Stimulated activated naive CD8-positive, alpha-beta T cell treated with anti-CD3 and anti-CD28 coated beads, Interleukin-15, Interleukin-2, amounts not matched to agents 100 ng/mL and 50 ng/mL, for 24 hours (primary cell): ENCODE measurements at regions not wholly inside any gene's neighbourhood (a gene's known extent, or its start where the extent isn't known, plus 50 kb on each side); places are given as distances from the start of the nearest gene placed in this dataset.

Experiments
- H3K27ac Mint-ChIP-seq: one replicate; pipeline ENCODE4 v1.8.0; 2021; ENCODE audit warnings: mild to moderate bottlenecking, mixed read lengths
- H3K27me3 Mint-ChIP-seq: one replicate; pipeline ENCODE4 v1.8.0; 2021; ENCODE audit warnings: mixed read lengths
- H3K36me3 Mint-ChIP-seq: one replicate; pipeline ENCODE4 v1.8.0; 2021; ENCODE audit warnings: low read depth, mixed read lengths
- H3K4me1 Mint-ChIP-seq: one replicate; pipeline ENCODE4 v1.8.0; 2021; ENCODE audit warnings: low read depth, mixed read lengths
- H3K4me3 Mint-ChIP-seq: one replicate; pipeline ENCODE4 v1.8.0; 2021; ENCODE audit warnings: mild to moderate bottlenecking, mixed read lengths
- H3K9me3 Mint-ChIP-seq: one replicate; pipeline ENCODE4 v1.8.0; 2021; ENCODE audit warnings: mixed read lengths

DNA sequence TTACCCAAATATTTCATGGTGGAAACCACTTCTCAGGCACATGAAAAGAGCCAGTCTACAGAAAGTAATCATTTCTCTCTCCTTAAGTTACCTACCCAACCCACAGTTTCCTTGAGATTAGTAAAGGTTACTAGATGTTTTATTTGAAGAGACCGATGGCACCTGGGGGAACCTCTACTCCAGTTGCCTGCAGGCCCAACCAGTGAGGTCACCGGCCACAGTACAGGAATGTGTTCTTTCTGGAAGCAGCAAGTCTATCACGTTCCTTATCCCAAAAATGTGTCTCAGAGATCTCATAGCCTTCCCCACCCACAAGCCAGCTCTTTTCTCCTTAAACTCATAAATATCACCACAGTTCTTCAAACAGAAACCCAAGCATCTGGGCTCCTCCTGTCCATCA, 316.1 kb downstream of the COG6 start:
- H3K27ac Mint-ChIP-seq = no peak overlapping the region
- peaks cover 18% of the 10 kb centered on the region for H3K4me1 Mint-ChIP-seq
- no peaks in the 10 kb centered on the region for H3K36me3 Mint-ChIP-seq
- H3K9me3 Mint-ChIP-seq = peaks cover 4% of the 10 kb centered on the region
- no peak overlapping the region for H3K4me3 Mint-ChIP-seq
- peaks cover 8% of the 10 kb centered on the region for H3K27me3 Mint-ChIP-seq

DNA sequence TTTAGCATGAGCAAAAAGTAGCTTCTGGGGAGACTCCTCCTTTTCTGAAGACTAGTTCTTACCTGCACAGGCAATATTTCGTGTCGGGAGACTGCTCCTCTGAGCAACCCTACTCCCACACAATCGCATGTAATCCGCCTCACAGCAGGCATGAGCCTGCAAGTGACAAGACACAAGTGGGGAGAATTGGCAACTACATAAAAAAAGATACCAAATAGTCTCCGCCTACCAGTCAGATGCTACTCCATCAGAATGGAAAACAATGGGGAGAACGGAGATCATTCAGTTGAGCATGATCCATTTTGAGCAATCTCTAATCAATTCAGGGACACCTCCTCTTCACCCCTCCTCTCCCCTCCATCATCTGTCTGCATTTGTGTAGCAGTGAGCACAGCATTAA, 321.0 kb downstream of the COG6 start:
- Mint-ChIP-seq H3K4me1 (peaks cover 2% of the 10 kb centered on the region), H3K27me3 (peaks cover 13% of the 10 kb centered on the region), H3K27ac (no peak overlapping the region), H3K9me3 (no peaks in the 10 kb centered on the region), H3K36me3 (no peaks in the 10 kb centered on the region), H3K4me3 (no peak overlapping the region)

DNA sequence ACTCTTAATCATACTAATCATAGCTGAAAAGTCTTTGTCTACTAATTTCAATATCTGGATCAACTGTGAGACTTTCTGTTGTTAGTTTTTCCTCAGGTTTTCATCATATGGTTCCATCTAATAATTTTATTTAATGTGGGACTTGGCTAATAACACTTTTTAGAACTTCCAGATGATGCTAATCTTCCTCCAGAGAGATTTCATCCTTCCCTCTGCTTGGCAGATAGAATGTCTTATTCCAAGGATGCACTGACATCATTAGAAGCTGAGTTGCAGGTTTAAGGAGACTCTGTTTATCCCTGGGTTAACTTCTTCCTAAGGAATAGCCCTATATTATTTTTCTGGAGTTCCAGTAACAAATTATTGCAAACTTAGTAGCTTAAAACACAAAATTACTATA, 325.6 kb downstream of the COG6 start:
- no peak overlapping the region for H3K27ac Mint-ChIP-seq
- no peaks in the 10 kb centered on the region for H3K36me3 Mint-ChIP-seq
- peaks cover 13% of the 10 kb centered on the region for H3K27me3 Mint-ChIP-seq
- no peaks in the 10 kb centered on the region for H3K4me1 Mint-ChIP-seq
- H3K9me3 Mint-ChIP-seq = no peaks in the 10 kb centered on the region
- no peak overlapping the region for H3K4me3 Mint-ChIP-seq

DNA sequence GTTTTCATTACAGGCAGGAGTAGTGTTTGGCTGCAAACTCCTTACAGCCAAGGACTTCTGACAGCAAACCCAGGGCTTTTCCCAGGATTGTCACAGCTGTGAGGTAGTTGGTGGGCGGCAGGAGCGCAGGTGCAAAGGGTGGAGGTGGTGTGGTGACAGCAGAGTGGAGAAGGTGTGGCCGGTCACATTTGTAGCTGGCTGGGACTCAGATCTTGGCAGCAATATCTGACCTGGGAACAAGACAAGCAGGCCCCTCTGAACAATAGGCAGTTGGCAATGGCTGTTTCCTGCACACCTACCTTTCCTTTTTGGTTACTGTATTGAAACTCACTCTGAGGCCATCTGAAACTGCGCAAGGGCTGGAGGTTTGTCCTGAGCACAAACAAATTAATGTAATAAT, 327.3 kb downstream of the COG6 start:
- no peak overlapping the region for H3K27ac Mint-ChIP-seq
- H3K36me3 Mint-ChIP-seq = no peaks in the 10 kb centered on the region
- no peaks in the 10 kb centered on the region for H3K4me1 Mint-ChIP-seq
- H3K9me3 Mint-ChIP-seq = no peaks in the 10 kb centered on the region
- H3K27me3 Mint-ChIP-seq = peaks cover 8% of the 10 kb centered on the region
- H3K4me3 Mint-ChIP-seq = no peak overlapping the region

DNA sequence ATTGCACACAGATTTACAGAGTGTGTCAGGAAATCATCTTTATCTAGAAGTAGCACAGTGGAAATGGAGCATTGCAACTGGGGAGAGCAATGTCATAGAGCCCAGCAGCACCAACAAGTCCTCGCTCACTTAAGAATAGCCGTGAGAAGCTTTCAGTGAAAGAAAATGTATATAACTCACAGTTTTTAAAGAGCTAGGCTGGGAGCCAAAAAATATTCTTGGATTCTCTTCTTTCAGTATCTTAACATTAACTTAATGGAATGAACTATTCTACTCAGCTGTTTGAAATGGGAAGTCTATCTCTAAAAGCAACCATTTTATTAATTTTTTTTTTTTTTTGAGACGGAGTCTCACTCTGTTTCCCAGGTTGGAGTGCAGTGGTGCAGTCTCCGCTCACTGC, 329.6 kb downstream of the COG6 start:
- H3K4me3 Mint-ChIP-seq = no peak overlapping the region
- peaks cover 6% of the 10 kb centered on the region for H3K27me3 Mint-ChIP-seq
- no peaks in the 10 kb centered on the region for H3K36me3 Mint-ChIP-seq
- H3K27ac Mint-ChIP-seq = no peak overlapping the region
- H3K9me3 Mint-ChIP-seq = no peaks in the 10 kb centered on the region
- H3K4me1 Mint-ChIP-seq = no peaks in the 10 kb centered on the region

DNA sequence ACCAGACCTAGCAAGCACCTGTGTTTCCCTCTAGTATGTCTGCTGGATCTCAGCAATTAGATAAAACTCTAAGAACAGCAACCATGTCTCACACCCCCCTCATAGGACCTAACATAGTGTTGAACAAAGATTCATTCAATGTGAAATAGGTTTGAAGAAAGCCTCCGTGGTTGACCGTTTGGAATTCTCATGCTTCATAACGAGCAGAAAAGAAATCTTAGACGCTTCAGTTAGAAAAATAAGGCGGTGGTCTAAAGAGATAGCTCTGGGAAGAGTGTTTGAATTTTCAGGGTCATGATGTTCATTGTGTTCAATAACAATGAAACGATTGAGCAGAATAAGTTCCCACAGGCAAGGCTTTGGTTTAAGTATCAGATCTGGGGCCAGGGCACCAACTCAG, 332.9 kb downstream of the COG6 start:
- H3K27ac Mint-ChIP-seq = no peak overlapping the region
- no peaks in the 10 kb centered on the region for H3K9me3 Mint-ChIP-seq
- H3K36me3 Mint-ChIP-seq = no peaks in the 10 kb centered on the region
- H3K4me3 Mint-ChIP-seq = no peak overlapping the region
- H3K4me1 Mint-ChIP-seq = no peaks in the 10 kb centered on the region
- no peaks in the 10 kb centered on the region for H3K27me3 Mint-ChIP-seq

DNA sequence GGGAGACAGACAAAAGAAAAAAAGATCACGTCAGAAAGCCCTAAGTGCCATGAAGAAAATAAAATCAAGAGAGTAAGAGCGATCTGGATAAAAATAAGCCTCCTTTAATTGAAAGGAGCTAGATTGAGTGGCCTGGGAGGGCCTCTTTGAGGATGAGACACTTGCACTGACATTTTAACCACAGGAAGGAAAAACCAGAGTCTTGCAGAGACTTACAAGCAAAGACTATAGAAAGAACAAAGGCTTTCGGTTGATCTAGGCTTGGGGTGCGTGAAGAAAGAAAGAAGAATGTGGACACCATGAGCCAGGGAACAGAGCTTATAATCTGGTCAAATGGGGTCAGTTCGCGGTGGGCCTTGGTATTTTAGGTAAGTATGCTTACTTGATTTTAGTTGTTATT, 342.7 kb downstream of the COG6 start:
- Mint-ChIP-seq H3K27me3 (no peaks in the 10 kb centered on the region), H3K27ac (peak overlapping the region; percentile 83), H3K4me1 (peaks cover 31% of the 10 kb centered on the region), H3K36me3 (no peaks in the 10 kb centered on the region), H3K4me3 (peak overlapping the region; percentile 69), H3K9me3 (no peaks in the 10 kb centered on the region)

DNA sequence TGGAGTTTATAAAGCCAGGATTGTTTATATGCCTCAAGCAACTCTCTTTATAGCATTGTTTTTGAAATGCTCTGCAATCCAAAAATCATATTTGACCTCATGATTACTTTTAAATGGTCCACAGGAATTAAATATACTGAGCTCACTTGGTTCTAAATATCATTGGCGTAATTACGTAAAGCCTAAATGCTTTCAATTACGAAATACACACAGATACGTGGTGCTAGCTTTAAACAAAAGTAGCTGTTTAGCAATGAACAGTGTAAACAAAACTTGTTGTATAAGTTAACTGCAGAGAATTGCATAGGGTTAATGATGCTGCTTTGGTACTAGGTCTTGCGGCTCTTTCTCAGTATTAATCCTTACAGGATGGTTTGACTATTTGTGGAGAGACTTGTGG, 346.6 kb downstream of the COG6 start:
- no peak overlapping the region for H3K27ac Mint-ChIP-seq
- H3K27me3 Mint-ChIP-seq = no peaks in the 10 kb centered on the region
- no peak overlapping the region for H3K4me3 Mint-ChIP-seq

DNA sequence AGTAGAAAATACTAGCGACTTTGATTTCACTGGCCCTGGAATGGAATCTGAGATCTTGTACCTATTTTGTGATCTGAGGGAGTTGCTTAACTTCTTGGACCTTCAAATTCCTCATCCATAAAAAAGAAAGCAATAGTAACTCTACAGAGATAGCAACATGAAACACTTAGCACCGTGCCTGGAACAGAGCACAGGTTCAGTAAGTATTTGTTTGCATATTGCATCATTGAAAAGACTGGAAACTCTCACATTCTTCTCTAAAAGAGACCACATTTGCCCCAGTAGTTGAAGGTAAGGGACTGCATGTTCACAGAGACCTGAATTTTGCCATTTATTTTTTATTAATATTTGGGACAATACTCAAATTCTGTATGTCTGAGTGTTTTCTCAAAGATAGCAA, 358.1 kb downstream of the COG6 start:
- Mint-ChIP-seq H3K27me3 (peaks cover 3% of the 10 kb centered on the region), H3K9me3 (peaks cover 3% of the 10 kb centered on the region)

More for the DNA sequence above, 346.6 kb downstream of the COG6 start:
- H3K36me3 Mint-ChIP-seq = no peaks in the 10 kb centered on the region
- H3K4me1 Mint-ChIP-seq = peaks cover 29% of the 10 kb centered on the region
- no peaks in the 10 kb centered on the region for H3K9me3 Mint-ChIP-seq

DNA sequence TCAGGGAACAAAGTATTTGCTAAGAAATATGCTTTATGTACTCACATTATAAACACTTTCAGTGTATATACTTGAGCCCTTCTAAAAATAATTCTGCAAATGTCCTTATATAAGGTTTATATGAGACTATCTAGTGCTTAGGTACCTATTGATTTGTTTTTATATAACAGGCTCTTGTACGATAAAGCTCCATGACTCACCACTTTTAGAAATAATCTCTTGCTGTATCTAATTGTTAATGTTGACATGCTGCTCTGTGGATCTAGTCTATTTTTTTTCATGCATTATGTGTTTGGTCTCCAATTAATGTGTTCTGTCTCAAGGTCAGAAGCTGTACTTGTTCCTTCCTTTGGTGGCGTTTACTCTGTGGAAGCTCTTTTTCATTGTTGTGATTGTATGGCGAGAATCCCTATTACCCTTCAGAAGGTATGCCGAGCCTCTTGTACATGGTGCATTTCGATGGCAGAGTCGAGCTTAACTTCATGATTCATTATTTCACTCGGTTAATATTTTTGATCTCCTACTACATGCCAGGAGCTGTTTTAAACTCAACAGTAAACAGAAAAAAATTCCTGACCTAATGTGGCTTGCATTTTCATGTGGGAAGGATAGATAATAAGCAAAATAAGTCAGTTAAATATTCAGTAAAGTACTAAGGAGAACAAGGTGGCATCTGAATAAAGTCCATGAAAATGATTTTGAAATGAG, 361.6 kb downstream of the COG6 start:
- Mint-ChIP-seq H3K9me3 (no peaks in the 10 kb centered on the region), H3K27ac (no peak overlapping the region), H3K27me3 (peaks cover 3% of the 10 kb centered on the region), H3K36me3 (no peaks in the 10 kb centered on the region), H3K4me3 (no peak overlapping the region), H3K4me1 (no peaks in the 10 kb centered on the region)

More for the DNA sequence above, 358.1 kb downstream of the COG6 start:
- H3K27ac Mint-ChIP-seq = no peak overlapping the region
- peaks cover 6% of the 10 kb centered on the region for H3K4me1 Mint-ChIP-seq
- H3K4me3 Mint-ChIP-seq = no peak overlapping the region
- no peaks in the 10 kb centered on the region for H3K36me3 Mint-ChIP-seq

DNA sequence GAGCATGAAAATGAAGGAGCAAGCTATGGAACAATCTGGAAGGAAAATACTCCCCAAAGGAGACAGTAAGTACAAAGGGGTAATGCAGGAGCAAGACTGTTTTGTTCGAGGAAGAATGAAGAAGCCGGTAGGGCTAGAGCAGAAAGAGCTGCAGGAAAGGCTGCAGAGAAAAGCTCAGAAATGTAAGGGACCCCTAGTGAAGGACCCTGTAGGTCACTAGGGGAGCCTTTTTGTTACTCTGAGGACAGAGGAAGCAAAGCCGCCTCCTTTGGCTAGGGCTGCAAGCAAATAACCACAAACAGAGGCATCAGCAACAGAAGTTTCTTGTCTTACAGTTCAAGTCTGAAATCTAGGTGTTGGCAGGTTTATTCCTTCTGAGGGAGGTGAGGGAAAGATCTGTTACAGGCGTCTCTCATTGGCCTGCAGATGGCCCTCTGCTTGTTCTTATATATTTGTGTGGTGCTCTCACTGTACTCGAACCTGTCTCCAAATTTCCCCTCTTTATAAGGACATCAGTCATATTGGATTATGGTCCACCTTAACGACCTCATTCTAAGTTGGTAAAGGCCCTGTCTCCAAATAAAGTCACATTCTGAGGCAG, 362.3 kb downstream of the COG6 start:
- no peak overlapping the region for H3K27ac Mint-ChIP-seq
- no peaks in the 10 kb centered on the region for H3K36me3 Mint-ChIP-seq
- no peaks in the 10 kb centered on the region for H3K9me3 Mint-ChIP-seq
- H3K4me1 Mint-ChIP-seq = no peaks in the 10 kb centered on the region
- H3K4me3 Mint-ChIP-seq = no peak overlapping the region
- peaks cover 3% of the 10 kb centered on the region for H3K27me3 Mint-ChIP-seq

DNA sequence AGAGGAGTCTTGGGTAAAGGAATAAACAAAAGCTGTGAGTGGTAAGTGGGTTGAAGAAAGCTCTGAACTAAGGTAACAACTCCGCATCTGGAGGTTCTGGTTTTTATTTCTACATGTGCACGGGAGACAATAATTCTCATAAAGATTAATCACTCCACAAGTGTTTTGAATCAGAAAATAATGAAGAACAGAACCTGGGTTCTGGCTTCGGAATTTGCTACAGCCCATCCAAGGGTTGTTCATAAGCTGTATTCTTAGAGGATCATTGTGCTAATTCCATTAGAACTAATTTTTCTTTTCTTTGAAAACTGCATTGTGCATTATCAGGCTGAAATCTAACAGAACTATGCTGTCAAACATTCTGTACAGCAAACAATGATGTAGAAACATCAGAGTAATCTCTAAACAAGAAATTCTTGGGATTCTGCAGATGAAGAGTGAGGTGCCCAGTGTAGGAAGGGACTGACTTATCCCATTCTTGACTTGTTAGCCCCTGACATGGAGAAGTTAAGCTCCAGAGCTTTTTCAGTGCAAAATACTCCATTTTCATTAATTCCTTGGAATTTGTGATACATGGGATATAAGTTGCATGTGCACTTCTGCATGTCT, 368.2 kb downstream of the COG6 start:
- H3K9me3 Mint-ChIP-seq = peaks cover 4% of the 10 kb centered on the region
- H3K27ac Mint-ChIP-seq = no peak overlapping the region
- no peaks in the 10 kb centered on the region for H3K27me3 Mint-ChIP-seq
- H3K4me1 Mint-ChIP-seq = peaks cover 48% of the 10 kb centered on the region
- no peak overlapping the region for H3K4me3 Mint-ChIP-seq
- peaks cover under 1% of the 10 kb centered on the region for H3K36me3 Mint-ChIP-seq

DNA sequence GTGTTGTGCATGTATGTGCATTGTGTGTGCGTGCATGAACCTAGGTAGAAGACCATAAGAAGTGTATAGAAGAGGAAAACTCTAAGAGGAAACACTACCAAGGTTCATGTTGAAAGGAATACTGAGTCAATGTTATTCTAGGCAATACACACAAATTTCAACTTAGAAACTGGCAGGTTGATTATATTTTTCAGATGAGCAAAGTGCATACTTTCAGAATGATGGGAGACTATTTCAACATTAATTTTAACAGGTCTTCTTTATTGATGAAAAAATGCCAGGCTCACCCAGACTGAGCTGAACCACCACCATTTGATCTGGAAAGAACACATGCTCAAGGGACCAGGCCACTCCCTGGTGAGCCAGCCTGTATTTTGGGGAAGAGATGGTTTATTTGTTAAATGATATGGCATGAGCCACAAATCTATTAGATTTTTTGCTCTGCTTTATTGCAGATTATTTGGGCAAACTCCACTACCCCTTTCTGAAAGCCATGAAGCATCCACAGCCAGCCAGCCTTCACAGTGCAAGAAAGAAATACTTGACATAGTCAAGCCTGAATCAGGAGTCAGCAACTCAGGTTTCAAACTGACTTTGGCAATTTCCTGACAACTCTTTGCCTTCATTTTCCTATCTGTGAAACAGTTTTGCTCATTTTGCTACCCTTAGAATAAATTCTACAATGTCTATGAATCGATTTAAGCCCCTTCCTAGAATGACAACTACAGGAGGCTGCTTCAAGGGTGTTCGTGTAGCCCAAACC, 368.9 kb downstream of the COG6 start:
- Mint-ChIP-seq H3K4me3 (no peak overlapping the region), H3K27ac (peak overlapping the region; percentile 85), H3K4me1 (peaks cover 52% of the 10 kb centered on the region), H3K27me3 (no peaks in the 10 kb centered on the region), H3K36me3 (peaks cover 7% of the 10 kb centered on the region), H3K9me3 (peaks cover 11% of the 10 kb centered on the region)

DNA sequence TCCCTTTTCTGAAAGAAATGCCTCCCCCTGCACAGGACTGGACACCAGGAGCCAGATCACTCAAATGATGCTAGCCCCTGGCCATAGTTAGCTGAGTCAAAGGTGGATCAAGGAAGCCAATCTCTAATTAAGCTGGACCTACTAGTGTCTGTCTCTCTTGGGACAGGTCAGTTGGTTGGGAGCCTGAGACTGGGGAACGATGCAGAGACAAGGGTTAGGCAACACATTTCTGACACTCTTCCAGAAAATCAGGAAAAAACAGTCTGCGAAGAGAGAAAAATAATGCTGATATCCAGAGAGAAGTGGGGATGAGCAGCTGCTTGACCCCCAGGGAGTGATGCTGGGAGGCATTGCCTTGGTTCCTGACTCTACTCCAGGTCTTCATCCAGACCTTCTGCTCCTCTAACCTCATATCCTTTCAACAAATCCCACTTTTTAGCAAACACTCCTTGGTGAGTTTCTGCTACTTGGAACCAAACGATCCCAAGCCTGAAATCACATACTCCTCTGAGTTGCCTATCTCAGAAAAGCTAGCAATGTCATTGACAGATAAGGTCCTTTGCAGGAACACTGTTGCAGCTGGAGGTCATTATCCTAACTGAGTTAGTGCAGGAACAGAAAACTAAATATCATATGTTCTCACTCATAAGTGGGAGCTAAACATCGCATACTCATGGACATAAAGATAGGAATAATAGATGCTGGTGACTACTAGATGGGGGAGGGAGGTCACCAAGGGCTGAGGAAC, 369.7 kb downstream of the COG6 start:
- H3K9me3 Mint-ChIP-seq = peaks cover 11% of the 10 kb centered on the region
- H3K27me3 Mint-ChIP-seq = no peaks in the 10 kb centered on the region
- no peak overlapping the region for H3K4me3 Mint-ChIP-seq
- H3K27ac Mint-ChIP-seq = peak overlapping the region; percentile 85
- H3K36me3 Mint-ChIP-seq = peaks cover 7% of the 10 kb centered on the region
- H3K4me1 Mint-ChIP-seq = peaks cover 52% of the 10 kb centered on the region
